Islet precursor cell (in vitro differentiated cells): ENCODE measurements at regions not wholly inside any gene's neighbourhood (a gene's known extent, or its start where the extent isn't known, plus 50 kb on each side); places are given as distances from the start of the nearest gene placed in this dataset.

Experiments
- DNase-seq: peaks from one replicate; pipeline ENCODE4 v3.0.0-alpha.2; 2018

DNA sequence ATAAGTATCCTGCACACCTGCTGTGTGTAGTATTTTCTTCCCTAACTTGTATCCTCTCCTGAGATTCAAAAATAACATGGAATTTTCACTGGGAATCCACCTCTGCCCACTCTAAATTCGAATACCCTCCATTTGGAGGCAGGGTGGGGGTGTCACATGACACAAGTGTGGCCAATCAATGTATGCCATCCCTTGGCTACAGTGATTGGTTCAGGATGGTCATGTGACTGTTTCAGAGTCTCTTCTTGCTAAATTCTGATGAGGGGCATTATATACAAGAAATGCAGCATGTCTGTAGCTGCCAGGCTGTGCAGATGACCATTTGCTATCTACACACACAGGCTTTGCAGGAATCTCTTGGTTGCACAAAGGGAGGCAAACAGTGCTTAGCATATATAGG, 86.8 kb upstream of the TMEM132C start:
- peak; percentile 22 for DNase-seq

DNA sequence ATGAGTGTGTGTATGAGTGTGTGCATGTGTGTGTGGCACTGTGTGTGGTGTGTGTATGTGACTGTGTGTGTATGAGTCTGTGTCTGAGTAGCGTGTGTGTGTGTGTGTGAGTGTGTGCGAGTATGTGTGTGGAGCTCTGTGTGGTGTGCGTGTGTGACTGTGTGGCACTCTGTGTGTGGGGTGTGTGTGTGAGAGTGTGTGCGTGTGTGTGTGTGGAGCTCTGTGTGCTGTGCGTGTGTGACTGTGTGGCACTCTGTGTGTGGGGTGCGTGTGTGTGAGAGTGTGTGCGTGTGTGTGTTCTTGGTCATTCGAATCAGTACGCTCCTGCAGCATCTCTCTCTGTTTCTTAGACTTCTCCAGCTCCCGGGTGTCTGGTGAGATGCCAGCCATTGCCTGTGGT, 76.9 kb upstream of the TMEM132C start:
- DNase-seq = no peak

DNA sequence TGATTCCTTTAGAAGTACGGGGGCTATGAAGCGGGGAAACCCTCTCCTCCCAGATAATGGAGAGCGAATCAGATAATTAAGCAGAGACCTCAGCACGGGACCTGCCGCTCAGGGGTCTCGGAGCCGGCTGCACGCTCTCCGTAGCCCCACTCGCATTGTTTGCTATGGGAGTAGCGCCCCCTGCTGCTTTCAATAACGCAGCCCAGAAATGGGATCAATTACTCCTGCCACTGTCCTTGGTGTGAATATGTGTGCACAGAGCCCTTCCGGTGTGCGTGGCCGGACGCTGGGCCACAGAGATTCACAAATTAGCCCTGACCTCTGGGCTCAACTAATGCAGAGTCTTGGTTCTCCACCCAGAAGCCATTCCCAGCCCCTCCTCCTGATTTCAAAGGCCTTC, 76.4 kb upstream of the TMEM132C start:
- DNase-seq = peak; percentile 82

DNA sequence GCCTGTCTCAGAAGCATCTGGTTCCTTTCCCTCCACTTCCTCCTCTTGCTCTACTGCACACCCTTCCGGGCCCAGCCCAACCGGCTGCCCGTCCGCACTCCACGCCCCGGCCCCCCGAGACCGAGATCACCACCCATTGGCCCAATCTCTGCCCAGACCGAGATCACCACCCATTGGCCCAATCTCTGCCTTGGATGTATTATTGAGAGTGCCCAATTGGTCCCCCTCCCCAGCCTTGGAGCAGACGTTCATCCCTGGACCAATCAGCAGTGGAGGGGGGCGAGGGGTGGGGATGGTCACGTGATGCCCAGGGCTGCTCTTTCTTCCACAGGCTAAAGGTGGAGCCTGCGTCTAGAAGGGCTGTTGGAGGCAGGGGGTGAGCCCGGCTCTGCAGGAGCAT, 75.6 kb upstream of the TMEM132C start:
- DNase-seq = peak; percentile 51

DNA sequence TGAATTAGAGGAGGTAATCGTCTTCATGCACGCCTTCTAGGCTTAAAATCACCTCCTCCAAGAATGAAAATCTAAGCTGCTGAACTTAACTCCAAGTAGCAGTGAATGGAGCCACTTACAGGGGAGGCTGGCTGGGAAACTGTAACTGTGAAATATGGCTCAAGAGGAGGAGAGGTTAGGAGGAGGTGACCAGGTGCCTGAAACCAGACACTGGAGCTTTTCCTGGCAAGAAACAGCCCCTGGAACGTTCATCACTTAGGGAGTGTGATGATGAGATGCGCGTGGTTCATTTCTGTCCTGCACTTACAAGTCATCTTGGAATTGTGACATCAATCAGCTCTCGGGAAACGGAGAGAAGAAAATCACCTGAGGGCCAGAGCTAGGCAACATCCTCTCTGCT, 62.3 kb upstream of the TMEM132C start:
- no peak for DNase-seq

DNA sequence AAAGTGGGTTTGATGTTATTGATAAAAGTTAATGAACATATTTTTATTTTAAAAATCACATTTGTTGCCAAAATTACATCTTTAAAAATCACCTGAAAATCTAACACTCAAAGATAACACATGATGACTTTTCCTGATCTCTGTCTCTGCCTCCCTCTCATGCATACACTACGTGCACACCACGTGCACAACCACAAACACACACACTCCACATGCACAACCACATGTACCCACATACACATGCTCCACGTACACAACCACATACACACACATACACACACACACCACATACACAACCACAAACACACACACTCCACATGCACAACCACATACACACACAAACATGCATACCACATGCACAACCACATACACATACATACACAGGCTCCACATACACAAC, 61.8 kb upstream of the TMEM132C start:
- peak; percentile 7 for DNase-seq

DNA sequence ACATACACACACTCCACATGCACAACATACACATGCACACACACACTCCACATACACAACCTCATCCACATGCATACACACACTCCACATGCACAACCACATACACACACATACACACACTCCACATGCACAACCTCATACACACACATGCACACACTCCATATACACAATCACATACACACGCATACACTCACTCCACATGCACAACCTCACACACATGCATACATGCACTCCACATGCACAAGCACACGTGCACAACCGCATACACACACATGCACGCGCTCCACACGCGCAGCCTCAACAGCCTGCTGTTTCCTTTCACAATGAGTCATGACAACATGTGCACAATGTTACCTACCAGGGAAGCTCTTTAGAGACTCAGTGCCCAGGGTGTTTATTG, 61.2 kb upstream of the TMEM132C start:
- peak; percentile 20 for DNase-seq
